SK-N-SH treated with all-trans-retinoic acid at 6 μM for 48 hours (cell line): ENCODE measurements at regions not wholly inside any gene's neighbourhood (a gene's known extent, or its start where the extent isn't known, plus 50 kb on each side); places are given as distances from the start of the nearest gene placed in this dataset.

ENCODE experiments used
- ATAC-seq: fragments of 200-7000 bp; cut with Tn5 transposase; 3 replicates; pipeline ENCODE4 v1.9.1; 2020; ENCODE audit warnings: mild to moderate bottlenecking, moderate library complexity
- ARNTL ChIP-seq: fragments of 450-650 bp; formaldehyde crosslinking; IDR thresholded peaks from 2 replicates; pipeline ENCODE4 v1.5.0; 2020; ENCODE audit warnings: low read depth, mild to moderate bottlenecking, moderate library complexity, borderline replicate concordance
- BACH2 ChIP-seq: fragments of 250-450 bp; sonication (Bioruptor Pico); IDR thresholded peaks from 2 replicates; pipeline ENCODE4 v1.9.0; 2021; ENCODE audit warnings: mild to moderate bottlenecking, borderline replicate concordance
- CREB5 ChIP-seq: fragments of 250-450 bp; sonication (Bioruptor Pico); IDR thresholded peaks from 2 replicates; pipeline ENCODE4 v1.5.1; 2020; ENCODE audit warnings: low read depth, mild to moderate bottlenecking, moderate library complexity
- CSDC2 ChIP-seq: fragments of 250-450 bp; sonication (Bioruptor Pico); IDR thresholded peaks from 2 replicates; pipeline ENCODE4 v1.5.0; 2020; ENCODE audit warnings: mild to moderate bottlenecking, moderate library complexity
- CSRNP3 ChIP-seq: fragments of 250-450 bp; sonication (Bioruptor Pico); IDR thresholded peaks from 2 replicates; pipeline ENCODE4 v1.5.1; 2021; ENCODE audit warnings: mild to moderate bottlenecking, moderate library complexity
- ESRRG ChIP-seq: fragments of 250-450 bp; sonication (Bioruptor Pico); IDR thresholded peaks from 2 replicates; pipeline ENCODE4 v1.6.1; 2021; ENCODE audit warnings: mild to moderate bottlenecking
- GLIS3 ChIP-seq: fragments of 250-450 bp; sonication (Bioruptor Pico); IDR thresholded peaks from 2 replicates; pipeline ENCODE4 v1.5.0; 2020; ENCODE audit warnings: mild to moderate bottlenecking, moderate library complexity
- ISL1 ChIP-seq: fragments of 250-450 bp; sonication (Bioruptor Pico); IDR thresholded peaks from 2 replicates; pipeline ENCODE4 v2.1.2; 2022; ENCODE audit warnings: mild to moderate bottlenecking, moderate library complexity
- OSR1 ChIP-seq: fragments of 250-450 bp; sonication (Bioruptor Pico); IDR thresholded peaks from 2 replicates; pipeline ENCODE4 v1.8.0; 2022; ENCODE audit warnings: moderate library complexity, mild to moderate bottlenecking, inconsistent platforms
- PATZ1 ChIP-seq: fragments of 250-450 bp; sonication (Bioruptor Pico); IDR thresholded peaks from 2 replicates; pipeline ENCODE4 v1.8.0; 2020; ENCODE audit warnings: mild to moderate bottlenecking, moderate library complexity, borderline replicate concordance
- POU6F1 ChIP-seq: fragments of 250-450 bp; sonication (Bioruptor Pico); IDR thresholded peaks from 2 replicates; pipeline ENCODE4 v1.8.0; 2021; ENCODE audit warnings: low read depth, mild to moderate bottlenecking, moderate library complexity, borderline replicate concordance
- PPARA ChIP-seq: fragments of 250-450 bp; sonication (Bioruptor Pico); IDR thresholded peaks from 2 replicates; pipeline ENCODE4 v1.5.0; 2020; ENCODE audit warnings: mild to moderate bottlenecking, borderline replicate concordance
- RARB ChIP-seq: fragments of 250-450 bp; sonication (Bioruptor Pico); IDR thresholded peaks from 2 replicates; pipeline ENCODE4 v1.8.0; 2021; ENCODE audit warnings: mild to moderate bottlenecking, moderate library complexity
- SNAI2 ChIP-seq: fragments of 250-450 bp; sonication (Bioruptor Pico); IDR thresholded peaks from 2 replicates; pipeline ENCODE4 v1.5.0; 2020; ENCODE audit warnings: mild to moderate bottlenecking, moderate library complexity
- TCF4 ChIP-seq: fragments of 250-450 bp; sonication (Bioruptor Pico); IDR thresholded peaks from 2 replicates; pipeline ENCODE4 v1.8.0; 2021; ENCODE audit warnings: mild to moderate bottlenecking, moderate library complexity, borderline replicate concordance
- TOX ChIP-seq: fragments of 250-450 bp; sonication (Bioruptor Pico); IDR thresholded peaks from 2 replicates; pipeline ENCODE4 v1.8.0; 2021; ENCODE audit warnings: mild to moderate bottlenecking, moderate library complexity, borderline replicate concordance
- TSHZ2 ChIP-seq: fragments of 250-450 bp; sonication (Bioruptor Pico); IDR thresholded peaks from 2 replicates; pipeline ENCODE4 v1.5.0; 2020; ENCODE audit warnings: mild to moderate bottlenecking, moderate library complexity
- ZC3H10 ChIP-seq: fragments of 250-450 bp; sonication (Bioruptor Pico); IDR thresholded peaks from 2 replicates; pipeline ENCODE4 v1.5.1; 2021; ENCODE audit warnings: mild to moderate bottlenecking, moderate library complexity
- ZFP30 ChIP-seq: fragments of 450-650 bp; formaldehyde crosslinking; IDR thresholded peaks from 2 replicates; pipeline ENCODE4 v1.5.0; 2022; ENCODE audit warnings: mild to moderate bottlenecking, moderate library complexity
- ZNF565 ChIP-seq: fragments of 450-650 bp; formaldehyde crosslinking; conservative IDR thresholded peaks from 2 replicates; pipeline ENCODE4 v1.5.0; 2020; ENCODE audit warnings: low read depth, mild to moderate bottlenecking, moderate library complexity
- ZNF70 ChIP-seq: fragments of 450-650 bp; formaldehyde crosslinking; IDR thresholded peaks from 2 replicates; pipeline ENCODE4 v1.5.0; 2020; ENCODE audit warnings: mild to moderate bottlenecking, moderate library complexity
- ZNF8 ChIP-seq: fragments of 450-650 bp; formaldehyde crosslinking; IDR thresholded peaks from 2 replicates; pipeline ENCODE4 v1.5.0; 2020; ENCODE audit warnings: mild to moderate bottlenecking, moderate library complexity

- ATAC-seq: no peak; the same call in 2 of the 3 replicates
Observed at GRCh38 chr16:11423315-11424117, 78.3 kb downstream of the RMI2 start.

GRCh38 chr16:11424118-11424460 is 78.8 kb downstream of the RMI2 start:
- no peak for TF ChIP-seq BACH2 (CRISPR knock-in tag)
- no peak for TF ChIP-seq ISL1
- no peak for TF ChIP-seq TCF4 (CRISPR knock-in tag)
- TF ChIP-seq POU6F1 (CRISPR knock-in tag): no peak
- no peak for TF ChIP-seq ZNF8 (CRISPR knock-in tag)
- TF ChIP-seq TSHZ2 (CRISPR knock-in tag): no peak
- TF ChIP-seq PPARA (CRISPR knock-in tag): no peak
- no peak for TF ChIP-seq ARNTL (CRISPR knock-in tag)
- no peak for TF ChIP-seq PATZ1 (CRISPR knock-in tag)
- TF ChIP-seq CSRNP3 (CRISPR knock-in tag): no peak
- no peak for TF ChIP-seq ESRRG (CRISPR knock-in tag)
- no peak for TF ChIP-seq TOX
- no peak for TF ChIP-seq RARB (CRISPR knock-in tag)
- no peak for TF ChIP-seq ZNF70 (CRISPR knock-in tag)
- no peak for TF ChIP-seq CREB5
- TF ChIP-seq SNAI2 (CRISPR knock-in tag): no peak
- TF ChIP-seq ZFP30: no peak
- no peak for TF ChIP-seq ZC3H10 (CRISPR knock-in tag)
- TF ChIP-seq ZNF565 (CRISPR knock-in tag): no peak
- no peak for TF ChIP-seq GLIS3 (CRISPR knock-in tag)
- no peak for ATAC-seq

More at GRCh38 chr16:11423315-11424117, 78.3 kb downstream of the RMI2 start:
- no peak for TF ChIP-seq ARNTL (CRISPR knock-in tag)
- no peak for TF ChIP-seq ZNF70 (CRISPR knock-in tag)
- no peak for TF ChIP-seq ESRRG (CRISPR knock-in tag)
- TF ChIP-seq ZNF565 (CRISPR knock-in tag): no peak
- no peak for TF ChIP-seq POU6F1 (CRISPR knock-in tag)
- no peak for TF ChIP-seq CSDC2
- no peak for TF ChIP-seq ZFP30
- no peak for TF ChIP-seq OSR1 (CRISPR knock-in tag)
- TF ChIP-seq RARB (CRISPR knock-in tag): no peak
- TF ChIP-seq ISL1: no peak
- TF ChIP-seq TCF4 (CRISPR knock-in tag): no peak
- no peak for TF ChIP-seq TOX
